Activated naive CD8-positive, alpha-beta T cell treated with anti-CD3 and anti-CD28 coated beads, Interleukin-2, amount 50 U/mL, for 24 hours (primary cell): ENCODE measurements at regions not wholly inside any gene's neighbourhood (a gene's known extent, or its start where the extent isn't known, plus 50 kb on each side); places are given as distances from the start of the nearest gene placed in this dataset.

Source experiments
- ATAC-seq: fragments of 150-1000 bp; cut with Tn5 transposase; one replicate; pipeline ENCODE4 v1.10.0; 2021
- DNase-seq: peaks from one replicate; pipeline ENCODE4 v3.0.0; 2021
- H3K27ac Mint-ChIP-seq: one replicate; pipeline ENCODE4 v1.8.0; 2021; ENCODE audit warnings: mild to moderate bottlenecking, mixed read lengths
- H3K27me3 Mint-ChIP-seq: one replicate; pipeline ENCODE4 v1.8.0; 2021; ENCODE audit warnings: mixed read lengths
- H3K36me3 Mint-ChIP-seq: one replicate; pipeline ENCODE4 v1.8.0; 2021; ENCODE audit warnings: low read depth, mixed read lengths
- H3K4me1 Mint-ChIP-seq: one replicate; pipeline ENCODE4 v1.8.0; 2021; ENCODE audit warnings: mixed read lengths
- H3K4me3 Mint-ChIP-seq: one replicate; pipeline ENCODE4 v1.8.0; 2021; ENCODE audit warnings: mild to moderate bottlenecking, moderate library complexity, mixed read lengths
- H3K9me3 Mint-ChIP-seq: one replicate; pipeline ENCODE4 v1.8.0; 2021; ENCODE audit warnings: mixed read lengths

DNA sequence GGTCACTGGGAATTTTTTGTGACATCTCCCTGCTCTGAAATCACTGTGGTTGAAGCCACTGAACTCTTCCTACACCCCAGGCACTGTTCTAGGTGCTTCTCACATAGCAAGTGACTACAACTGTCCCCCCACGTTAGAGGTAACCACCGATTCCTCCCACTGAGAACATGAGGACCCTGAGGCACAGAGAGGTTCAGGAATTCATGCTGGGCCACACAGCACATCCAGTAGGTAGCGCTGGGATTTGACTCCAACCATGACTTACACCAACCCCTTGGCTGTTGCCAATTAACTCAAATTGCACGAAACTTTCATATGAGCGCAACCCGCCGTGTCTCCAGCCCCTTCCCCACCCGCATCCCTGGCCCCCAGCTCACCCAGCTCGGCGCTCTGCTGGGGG is 105.2 kb downstream of the RFLNA start:
- Mint-ChIP-seq H3K27ac (no peak overlapping the region), H3K9me3 (no peaks in the 10 kb centered on the region), H3K36me3 (peaks cover 13% of the 10 kb centered on the region), H3K4me1 (no peaks in the 10 kb centered on the region), H3K27me3 (no peaks in the 10 kb centered on the region), H3K4me3 (no peak overlapping the region)
- DNase-seq (no peak), ATAC-seq (no peak)

DNA sequence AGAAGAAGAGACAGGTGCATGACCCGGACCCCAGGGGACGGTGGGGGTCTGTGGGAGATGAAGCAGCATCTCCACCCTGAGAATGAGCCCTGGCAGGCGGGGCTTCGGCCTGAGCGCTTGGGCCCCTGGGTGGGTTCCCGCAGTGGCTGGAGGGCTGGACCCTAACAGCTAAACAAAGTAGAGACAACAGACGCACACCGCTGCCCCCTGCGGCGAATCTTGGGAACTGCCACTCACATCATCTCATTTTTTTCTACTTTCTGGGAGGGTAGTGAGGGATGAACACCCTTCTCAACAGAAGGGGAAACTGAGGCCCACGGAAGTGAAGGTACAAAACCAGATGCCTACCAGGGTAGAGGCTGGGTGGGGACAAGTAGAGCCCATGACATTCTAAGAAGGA is 104.7 kb downstream of the RFLNA start:
- Mint-ChIP-seq H3K27me3 (no peaks in the 10 kb centered on the region), H3K36me3 (peaks cover 13% of the 10 kb centered on the region), H3K4me1 (no peaks in the 10 kb centered on the region), H3K4me3 (no peak overlapping the region), H3K27ac (no peak overlapping the region), H3K9me3 (no peaks in the 10 kb centered on the region)
- DNase-seq (peak; percentile 25), ATAC-seq (no peak)

DNA sequence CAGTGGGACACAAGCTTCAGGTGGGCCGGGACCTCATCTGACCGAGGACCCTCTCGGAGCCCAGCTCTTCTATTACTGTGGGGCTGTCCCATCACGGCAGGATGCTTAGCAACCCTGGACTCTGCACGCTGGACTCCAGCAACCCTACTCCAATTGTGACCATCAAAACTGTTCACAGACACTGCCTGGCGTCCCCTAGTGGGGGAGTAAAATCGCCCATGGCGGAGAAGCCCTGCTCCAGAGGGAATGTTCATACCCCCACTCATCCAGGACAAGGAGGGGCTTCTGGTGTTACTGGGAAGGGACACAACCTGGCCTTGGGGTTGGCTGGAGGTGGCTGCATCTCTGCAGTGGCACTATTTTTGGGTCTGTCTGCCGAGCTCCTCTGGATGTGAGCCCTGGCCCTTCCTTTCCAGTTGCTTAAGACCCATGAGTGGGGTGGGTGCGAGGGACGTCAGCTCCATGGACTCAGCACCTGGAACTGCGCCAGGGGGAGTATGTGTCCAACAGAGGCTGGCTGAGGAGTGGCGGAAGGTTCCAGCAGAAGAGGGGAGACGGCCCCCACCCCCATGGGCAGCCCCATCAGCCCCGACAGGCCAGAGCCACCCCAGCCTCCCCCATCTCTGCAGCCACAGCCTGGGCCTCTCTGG is 103.8 kb downstream of the RFLNA start:
- Mint-ChIP-seq H3K27ac (no peak overlapping the region), H3K4me1 (no peaks in the 10 kb centered on the region), H3K9me3 (no peaks in the 10 kb centered on the region), H3K36me3 (peaks cover 13% of the 10 kb centered on the region), H3K27me3 (no peaks in the 10 kb centered on the region), H3K4me3 (no peak overlapping the region)
- DNase-seq (no peak), ATAC-seq (no peak)

DNA sequence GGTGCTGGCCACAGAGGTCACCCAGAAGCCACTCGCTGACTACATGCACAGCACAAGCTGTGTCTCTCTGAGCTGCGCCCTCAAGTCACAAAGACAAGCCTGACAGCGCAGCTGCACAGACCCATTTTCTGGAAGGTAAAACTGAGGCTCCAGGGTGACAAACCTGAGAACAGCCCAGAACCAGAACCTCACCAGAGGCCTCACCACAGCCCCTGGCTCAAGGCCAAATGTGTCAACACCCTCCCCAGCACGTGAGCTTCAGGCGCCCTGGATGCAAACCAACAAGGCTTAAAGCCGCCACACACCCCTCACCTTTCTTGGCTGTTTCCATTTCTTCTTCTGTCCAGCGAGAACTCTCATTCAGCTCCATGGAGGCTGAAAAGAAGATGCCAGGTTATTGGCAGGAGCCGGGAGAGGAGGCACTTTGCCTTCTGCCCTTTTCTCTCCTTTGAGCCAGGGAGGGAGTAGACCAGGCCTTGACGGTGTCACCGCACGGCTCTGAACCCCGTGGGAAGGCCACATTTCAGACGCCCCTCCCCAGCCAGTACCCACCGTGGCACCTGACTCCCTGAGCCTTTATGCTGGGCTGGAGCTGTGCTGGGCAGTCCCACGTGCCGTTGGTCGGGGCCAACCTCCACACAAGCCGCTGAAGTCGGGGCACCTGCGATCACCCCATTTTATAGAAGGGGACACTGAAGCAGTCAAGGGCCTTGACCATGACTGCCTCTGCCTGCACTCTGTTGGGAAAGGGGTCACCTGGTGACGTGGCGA is 103.1 kb downstream of the RFLNA start:
- no peaks in the 10 kb centered on the region for H3K27me3 Mint-ChIP-seq
- H3K4me3 Mint-ChIP-seq: no peak overlapping the region
- peaks cover 2% of the 10 kb centered on the region for H3K4me1 Mint-ChIP-seq
- H3K9me3 Mint-ChIP-seq: no peaks in the 10 kb centered on the region
- DNase-seq (no peak), ATAC-seq (no peak)
- H3K27ac Mint-ChIP-seq: no peak overlapping the region
- H3K36me3 Mint-ChIP-seq: peaks cover 13% of the 10 kb centered on the region

DNA sequence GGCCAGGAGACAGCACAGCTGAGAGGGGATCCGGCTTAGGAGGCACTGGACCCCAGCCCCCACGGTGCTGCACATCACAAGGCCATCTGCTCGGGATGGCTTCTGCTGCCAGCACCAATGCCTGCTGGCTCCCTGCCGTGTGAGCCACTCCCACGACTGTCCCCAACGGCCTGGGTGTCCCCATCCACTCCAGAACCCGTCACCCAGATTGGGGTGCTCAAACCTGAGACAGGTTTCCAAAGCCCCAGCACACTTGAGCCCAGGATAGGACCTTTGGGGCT is 102.4 kb downstream of the RFLNA start:
- H3K9me3 Mint-ChIP-seq: no peaks in the 10 kb centered on the region
- H3K4me1 Mint-ChIP-seq: peaks cover 4% of the 10 kb centered on the region
- DNase-seq: no peak
- no peak for ATAC-seq
- peaks cover 13% of the 10 kb centered on the region for H3K36me3 Mint-ChIP-seq
- no peak overlapping the region for H3K4me3 Mint-ChIP-seq
- no peaks in the 10 kb centered on the region for H3K27me3 Mint-ChIP-seq
- no peak overlapping the region for H3K27ac Mint-ChIP-seq

DNA sequence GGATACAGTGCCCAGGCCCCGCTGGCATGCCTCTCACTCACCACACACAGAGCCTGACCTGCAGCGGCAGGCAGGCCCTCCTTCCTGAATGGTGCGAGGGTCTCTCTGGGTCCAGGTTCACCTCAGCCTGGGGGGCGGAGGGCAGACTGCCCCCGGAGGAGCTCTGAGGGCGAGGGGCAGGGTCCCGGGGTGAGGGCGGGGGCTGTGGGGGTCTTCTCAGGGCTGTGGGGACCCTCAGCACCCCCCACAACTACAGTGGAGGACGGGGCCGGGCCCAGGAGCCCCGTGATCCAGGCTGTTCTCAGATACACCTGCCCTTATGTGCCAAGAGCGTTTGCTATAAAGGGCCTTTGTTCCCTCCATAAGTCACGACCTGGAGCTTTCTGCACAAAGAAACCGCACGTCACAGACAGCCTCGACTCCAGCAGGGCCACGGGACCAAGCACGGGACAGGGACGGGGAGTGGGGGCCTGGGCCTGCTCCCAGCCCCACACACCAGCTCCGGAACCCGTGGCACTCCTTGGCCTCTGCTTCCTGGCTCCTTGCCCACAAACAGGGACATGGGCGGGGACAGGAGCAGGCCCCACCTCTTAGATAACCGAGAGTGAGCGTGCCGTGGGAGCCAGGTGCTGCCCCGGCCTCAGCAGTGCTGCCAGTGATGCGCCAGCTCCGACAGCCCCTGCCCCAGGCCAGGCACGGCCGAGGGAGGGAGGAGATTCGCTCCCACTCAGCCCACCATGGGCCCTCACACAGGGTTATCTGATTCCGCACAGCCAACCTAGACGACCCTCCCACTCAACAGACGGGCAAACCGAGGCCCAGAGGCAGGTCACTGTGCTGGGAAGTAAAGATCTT is 101.9 kb downstream of the RFLNA start:
- no peak for ATAC-seq
- Mint-ChIP-seq H3K27ac (no peak overlapping the region), H3K9me3 (no peaks in the 10 kb centered on the region), H3K27me3 (no peaks in the 10 kb centered on the region), H3K36me3 (peaks cover 13% of the 10 kb centered on the region), H3K4me3 (no peak overlapping the region), H3K4me1 (peaks cover 10% of the 10 kb centered on the region)
- no peak for DNase-seq

DNA sequence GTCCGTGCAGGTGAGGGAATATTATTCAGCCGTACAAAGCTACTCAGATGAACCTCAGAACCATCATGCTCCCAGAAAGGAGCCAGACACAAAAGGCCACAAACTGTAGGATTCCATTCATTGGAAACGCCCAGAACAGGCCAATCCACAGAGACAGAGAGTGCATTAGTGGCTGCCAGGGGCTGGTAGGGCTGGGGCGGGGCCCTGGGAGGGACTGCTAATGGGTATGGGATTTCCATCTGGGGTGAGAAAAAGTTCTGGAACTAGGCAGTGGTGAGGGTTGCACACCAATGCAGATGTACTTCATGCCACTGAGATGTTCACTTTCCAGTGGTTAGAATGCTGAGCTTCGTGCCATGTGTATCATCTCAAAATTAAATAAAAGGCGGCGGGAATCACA is 101.1 kb downstream of the RFLNA start:
- Mint-ChIP-seq H3K4me3 (no peak overlapping the region), H3K4me1 (peaks cover 18% of the 10 kb centered on the region), H3K36me3 (peaks cover 13% of the 10 kb centered on the region), H3K9me3 (no peaks in the 10 kb centered on the region), H3K27ac (no peak overlapping the region), H3K27me3 (no peaks in the 10 kb centered on the region)
- DNase-seq: no peak
- no peak for ATAC-seq

DNA sequence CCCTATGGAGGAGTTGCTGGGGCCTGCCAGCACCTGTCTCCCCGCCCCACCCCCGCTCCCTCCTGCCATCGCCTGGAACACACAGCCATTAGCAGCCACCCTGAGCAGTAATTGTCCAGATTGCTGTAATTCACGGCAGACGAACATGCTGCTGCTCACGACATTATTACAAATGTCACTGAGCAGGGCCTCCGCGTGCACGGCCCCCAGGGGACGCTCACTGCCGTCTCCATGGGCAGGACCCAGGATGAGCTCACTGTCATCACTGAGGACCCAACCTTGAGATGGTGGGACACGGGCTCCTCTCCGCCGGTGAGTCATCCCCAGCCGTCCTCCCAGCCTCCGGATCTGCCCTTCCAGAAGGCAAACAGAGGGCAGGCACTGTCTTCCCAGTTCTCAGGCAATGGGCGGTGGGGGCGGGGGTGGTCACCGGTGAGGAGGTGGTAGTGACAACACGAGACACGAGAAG is 100.4 kb downstream of the RFLNA start:
- H3K4me3 Mint-ChIP-seq: no peak overlapping the region
- no peaks in the 10 kb centered on the region for H3K9me3 Mint-ChIP-seq
- no peak overlapping the region for H3K27ac Mint-ChIP-seq
- H3K4me1 Mint-ChIP-seq: peaks cover 23% of the 10 kb centered on the region
- peaks cover 7% of the 10 kb centered on the region for H3K36me3 Mint-ChIP-seq
- no peaks in the 10 kb centered on the region for H3K27me3 Mint-ChIP-seq
- DNase-seq (no peak), ATAC-seq (no peak)

DNA sequence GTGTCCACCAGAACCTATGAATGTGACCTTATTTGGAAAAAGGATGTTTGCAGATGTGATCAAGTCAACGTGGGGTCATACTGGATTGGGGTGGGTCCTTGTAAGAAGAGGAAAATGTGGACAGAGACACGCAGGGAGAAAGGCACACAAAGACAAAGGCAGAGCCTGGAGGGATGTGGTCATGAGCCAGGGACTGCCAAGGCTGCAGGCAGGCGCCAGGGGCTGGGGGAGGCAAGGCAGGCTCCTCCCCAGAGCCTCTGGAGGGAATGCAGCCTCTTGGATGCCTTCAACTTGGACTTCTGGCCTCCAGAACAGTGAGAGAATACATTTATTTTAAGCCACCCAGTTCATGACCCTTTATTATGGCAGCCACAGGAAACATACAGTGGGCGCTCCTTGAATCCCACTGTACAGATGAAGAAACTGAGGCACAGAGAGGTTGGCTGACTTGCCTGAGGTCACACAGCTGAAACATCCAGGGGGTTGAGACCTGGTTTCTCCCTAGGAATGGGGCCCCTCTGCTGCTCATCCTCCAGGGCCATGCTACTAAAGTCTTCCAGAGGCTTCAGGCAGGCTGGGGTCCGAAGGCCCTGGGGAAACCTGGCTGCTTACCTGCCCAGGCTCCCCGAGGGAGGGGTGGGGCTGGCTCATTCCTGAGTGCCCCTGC is 99.7 kb downstream of the RFLNA start:
- no peaks in the 10 kb centered on the region for H3K27me3 Mint-ChIP-seq
- DNase-seq (no peak), ATAC-seq (no peak)
- peaks cover 3% of the 10 kb centered on the region for H3K36me3 Mint-ChIP-seq
- no peak overlapping the region for H3K27ac Mint-ChIP-seq
- no peaks in the 10 kb centered on the region for H3K9me3 Mint-ChIP-seq
- peaks cover 30% of the 10 kb centered on the region for H3K4me1 Mint-ChIP-seq
- H3K4me3 Mint-ChIP-seq: no peak overlapping the region

DNA sequence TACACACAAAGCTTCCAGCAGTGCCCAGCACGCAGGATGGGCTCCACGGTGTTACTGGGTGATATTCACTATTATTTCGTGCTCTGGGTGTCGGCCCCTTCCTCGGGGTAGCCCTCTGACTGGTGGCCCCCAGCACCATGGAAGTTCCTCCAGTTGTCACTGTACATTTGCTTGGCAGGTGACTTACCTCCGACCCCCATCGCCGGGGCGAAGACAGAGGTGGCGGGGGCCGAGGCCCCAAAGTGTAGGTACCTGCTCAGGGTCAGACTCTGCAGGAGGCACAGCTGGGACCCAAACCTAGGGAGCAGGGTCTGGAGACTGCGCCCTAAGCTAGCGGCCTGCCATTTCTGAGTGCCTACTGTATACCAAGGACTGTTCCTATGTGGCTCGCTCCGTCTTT is 98.9 kb downstream of the RFLNA start:
- Mint-ChIP-seq H3K27ac (no peak overlapping the region), H3K36me3 (peaks cover 3% of the 10 kb centered on the region), H3K27me3 (no peaks in the 10 kb centered on the region), H3K4me1 (peaks cover 34% of the 10 kb centered on the region), H3K4me3 (no peak overlapping the region), H3K9me3 (no peaks in the 10 kb centered on the region)
- DNase-seq: no peak
- ATAC-seq: no peak

DNA sequence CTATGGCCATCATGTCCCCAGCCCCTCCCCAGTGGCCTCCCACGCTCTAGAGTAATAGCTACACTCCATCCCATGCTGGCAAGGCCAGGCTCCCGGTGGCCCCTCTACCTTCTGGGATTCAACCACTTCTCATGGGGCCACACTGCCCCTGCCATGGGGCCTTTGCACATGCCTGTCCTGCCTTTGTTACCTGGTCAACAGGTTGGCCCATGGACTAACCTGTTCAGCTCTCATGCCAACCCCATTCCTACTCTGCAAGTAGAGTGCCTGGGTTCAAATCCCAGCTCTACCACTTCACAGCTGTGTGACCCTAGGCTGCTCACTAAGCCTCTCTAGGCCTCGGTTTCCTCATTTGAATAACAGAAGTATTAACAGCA is 98.5 kb downstream of the RFLNA start:
- ATAC-seq: no peak
- H3K4me3 Mint-ChIP-seq: no peak overlapping the region

DNA sequence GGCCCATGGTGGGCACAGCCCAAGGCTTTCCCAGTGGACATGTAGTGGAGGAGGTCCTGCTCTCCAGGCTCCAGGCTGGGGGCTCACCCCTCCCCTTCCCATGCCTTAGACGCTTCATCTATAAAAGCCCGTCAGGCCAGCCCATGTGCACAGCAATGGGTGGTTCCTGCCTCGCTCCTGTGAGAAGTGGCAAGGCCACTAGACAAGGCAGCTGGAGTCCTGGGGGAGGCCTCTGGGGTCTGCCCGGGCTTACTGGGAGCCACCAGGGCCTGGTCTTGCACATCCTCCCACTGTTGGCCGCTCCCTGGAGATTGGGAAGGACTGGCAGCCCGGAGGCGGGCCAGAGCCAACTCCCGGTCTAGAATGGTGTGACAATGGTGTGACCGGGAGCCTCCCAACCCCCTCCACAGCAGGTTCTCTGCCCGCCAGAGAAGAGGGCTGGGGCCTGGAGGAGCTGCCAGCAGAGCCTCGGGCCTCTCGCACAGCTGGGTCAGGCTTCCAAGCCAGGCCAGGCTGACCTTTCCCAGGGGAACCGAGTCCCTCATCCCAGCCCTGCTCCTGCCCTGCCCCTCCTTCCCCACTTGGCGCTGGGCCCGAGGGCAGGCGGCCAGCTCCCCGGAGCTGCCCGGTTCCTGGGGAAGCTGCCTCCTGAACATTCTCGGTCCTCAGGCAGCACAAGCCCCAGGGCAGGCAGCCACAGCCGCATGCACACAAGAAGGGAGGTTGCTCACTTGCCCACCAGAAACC is 97.9 kb downstream of the RFLNA start:
- no peak overlapping the region for H3K4me3 Mint-ChIP-seq

More for the DNA sequence above, 98.5 kb downstream of the RFLNA start:
- no peaks in the 10 kb centered on the region for H3K9me3 Mint-ChIP-seq
- no peak overlapping the region for H3K27ac Mint-ChIP-seq
- peaks cover 3% of the 10 kb centered on the region for H3K36me3 Mint-ChIP-seq
- H3K27me3 Mint-ChIP-seq: no peaks in the 10 kb centered on the region
- H3K4me1 Mint-ChIP-seq: peaks cover 36% of the 10 kb centered on the region
- DNase-seq: no peak

DNA sequence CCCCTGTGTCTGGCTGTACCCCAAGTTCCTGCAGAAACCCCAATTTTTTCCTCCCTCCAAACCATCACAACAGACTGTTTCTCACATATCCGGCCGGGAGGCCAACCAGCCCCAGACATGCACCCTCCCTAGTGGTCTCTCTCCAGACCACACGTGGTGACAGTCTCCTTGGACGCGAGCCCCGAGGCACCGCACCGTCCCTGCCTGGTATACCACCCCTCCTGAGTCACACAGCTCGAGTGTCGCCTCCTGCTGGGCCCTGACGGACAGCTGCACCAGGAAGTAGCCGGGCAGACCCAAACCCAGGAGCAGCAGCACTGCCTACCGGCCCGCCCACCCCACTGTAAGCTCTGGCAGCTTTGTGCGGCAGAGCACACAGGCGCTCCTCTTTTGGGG is 97.4 kb downstream of the RFLNA start:
- DNase-seq (peak; percentile 26), ATAC-seq (no peak)
- H3K4me1 Mint-ChIP-seq: peaks cover 38% of the 10 kb centered on the region
- H3K27ac Mint-ChIP-seq: peak overlapping the region; percentile 42
- no peaks in the 10 kb centered on the region for H3K27me3 Mint-ChIP-seq
- H3K4me3 Mint-ChIP-seq: peak overlapping the region; percentile 24
- peaks cover 3% of the 10 kb centered on the region for H3K36me3 Mint-ChIP-seq
- H3K9me3 Mint-ChIP-seq: no peaks in the 10 kb centered on the region

More for the DNA sequence above, 97.9 kb downstream of the RFLNA start:
- H3K4me1 Mint-ChIP-seq: peaks cover 38% of the 10 kb centered on the region
- H3K27me3 Mint-ChIP-seq: no peaks in the 10 kb centered on the region
- H3K36me3 Mint-ChIP-seq: peaks cover 3% of the 10 kb centered on the region
- DNase-seq: no peak
- H3K27ac Mint-ChIP-seq: no peak overlapping the region
- H3K9me3 Mint-ChIP-seq: no peaks in the 10 kb centered on the region
- no peak for ATAC-seq
